H1 (cell line): ENCODE measurements at regions not wholly inside any gene's neighbourhood (a gene's known extent, or its start where the extent isn't known, plus 50 kb on each side); places are given as distances from the start of the nearest gene placed in this dataset.

Experiments used
- CTCF ChIA-PET: fragments of 300-600 bp; sonication (Branson Sonifier 250); formaldehyde crosslinking; loops from one replicate; lab custom pipeline; 2021; ENCODE audit not compliant: partially characterized antibody; lab: Charles Lee
- POLR2A ChIA-PET: fragments of 300-600 bp; sonication (Branson Sonifier 250); formaldehyde crosslinking; loops from one replicate; lab custom pipeline; 2021; ENCODE audit warnings: inconsistent platforms; ENCODE audit not compliant: partially characterized antibody; lab: Charles Lee
- DNase-seq, 2 experiments: peaks; one replicate each; pipeline versions ENCODE4 v3.0.0 to v3.0.0-alpha.2; 2010 to 2022; ENCODE audit warnings: low spot score in 2 of 2, low read depth in 1 of 2, mixed read lengths in 1 of 2
- FAIRE-seq: peaks from 2 replicates; lab custom pipeline; 2011; peaks lifted over from hg19 to GRCh38; lab: Jason Lieb, UNC
- H2AFZ ChIP-seq: 2 replicates; pipeline ENCODE4 v1.8.1; 2012; ENCODE audit warnings: low read length, inconsistent platforms
- H2AK5ac ChIP-seq: 2 replicates; pipeline ENCODE4 v1.6.1; 2013; ENCODE audit warnings: low read depth, low read length
- H2BK120ac ChIP-seq: replicated peaks from 2 replicates; pipeline ENCODE3; 2013; ENCODE audit warnings: low read depth, low read length, inconsistent platforms
- H2BK12ac ChIP-seq: 2 replicates; pipeline ENCODE4 v1.6.1; 2013; ENCODE audit warnings: low read depth, low read length
- H2BK15ac ChIP-seq: 2 replicates; pipeline ENCODE4 v1.6.1; 2013; ENCODE audit warnings: low read length
- H2BK20ac ChIP-seq: 2 replicates; pipeline ENCODE4 v1.6.1; 2013; ENCODE audit warnings: low read length
- H2BK5ac ChIP-seq: 2 replicates; pipeline ENCODE4 v1.6.1; 2013; ENCODE audit warnings: low read depth, low read length
- H3K14ac ChIP-seq: 2 replicates; pipeline ENCODE4 v1.6.1; 2013; ENCODE audit warnings: inconsistent platforms; ENCODE audit not compliant: insufficient read length
- H3K18ac ChIP-seq: 2 replicates; pipeline ENCODE4 v1.6.1; 2013; ENCODE audit warnings: low read length; ENCODE audit errors: extremely low read depth
- H3K23ac ChIP-seq: 2 replicates; pipeline ENCODE4 v1.6.1; 2013; ENCODE audit warnings: inconsistent platforms; ENCODE audit not compliant: insufficient read length
- H3K23me2 ChIP-seq: 2 replicates; pipeline ENCODE4 v1.6.1; 2013; ENCODE audit warnings: low read depth, low read length
- H3K27ac ChIP-seq: 2 replicates; pipeline ENCODE4 v1.6.1; 2011; ENCODE audit warnings: low read depth, low read length, inconsistent platforms
- H3K27me3 ChIP-seq, 4 experiments: replicated peaks in 1 of 4; 1 replicate in 1 of 4; 2 replicates in 3 of 4; pipeline versions ENCODE4 v1.6.1 to v1.8.1; 2011 to 2013; ENCODE audit warnings: low read length in 3 of 4, mild to moderate bottlenecking in 3 of 4, inconsistent platforms in 2 of 4, mixed read lengths in 2 of 4, moderate library complexity in 1 of 4; ENCODE audit not compliant: control insufficient read depth in 3 of 4, insufficient read depth in 3 of 4; ENCODE audit errors: extremely low read depth in 1 of 4
- H3K36me3 ChIP-seq, 4 experiments: 2 replicates each; pipeline versions ENCODE4 v1.6.1 to v1.8.1; 2011 to 2013; ENCODE audit warnings: mild to moderate bottlenecking in 4 of 4, low read length in 3 of 4, moderate library complexity in 2 of 4, control low read depth in 1 of 4, inconsistent platforms in 1 of 4; ENCODE audit not compliant: insufficient read depth in 4 of 4, control insufficient read depth in 2 of 4
- H3K4ac ChIP-seq: replicated peaks from 2 replicates; pipeline ENCODE3; 2013; ENCODE audit warnings: low read length, low read depth, mixed read lengths, inconsistent platforms; ENCODE audit not compliant: insufficient read length
- H3K4me1 ChIP-seq, 4 experiments: replicated peaks in 1 of 4; 1 replicate in 1 of 4; 2 replicates in 3 of 4; pipeline versions ENCODE4 v1.6.1 to v1.8.1; 2011 to 2013; ENCODE audit warnings: low read length in 3 of 4, inconsistent platforms in 2 of 4, mixed read lengths in 1 of 4; ENCODE audit not compliant: insufficient read depth in 4 of 4, control insufficient read depth in 3 of 4
- H3K4me2 ChIP-seq, 2 experiments: 2 replicates each; pipeline versions ENCODE4 v1.6.1 to v1.8.1; 2011 to 2013; ENCODE audit warnings: low read depth in 2 of 2, low read length in 2 of 2, control low read depth in 1 of 2, inconsistent platforms in 1 of 2, mild to moderate bottlenecking in 1 of 2; ENCODE audit not compliant: insufficient read depth in 1 of 2
- H3K4me3 ChIP-seq, 4 experiments: fragments of 200-600, 300-600 bp in 1 of 4; sonication (generic), shearing (Covaris generic), sonication (Bioruptor Twin) in 1 of 4; 2 replicates each; pipeline versions ENCODE4 v1.5.1 to v1.8.1; 2011 to 2016; ENCODE audit warnings: low read length in 4 of 4, low read depth in 3 of 4, control low read depth in 2 of 4, inconsistent platforms in 2 of 4, mild to moderate bottlenecking in 2 of 4, mixed read lengths in 1 of 4, moderate library complexity in 1 of 4; ENCODE audit not compliant: insufficient read depth in 2 of 4; ENCODE audit errors: extremely low read depth in 1 of 4
- H3K56ac ChIP-seq: replicated peaks from 2 replicates; pipeline ENCODE3; 2013; ENCODE audit warnings: low read depth, mild to moderate bottlenecking, mixed read lengths, low read length, inconsistent platforms; ENCODE audit not compliant: insufficient read length
- H3K79me1 ChIP-seq: 2 replicates; pipeline ENCODE4 v1.6.1; 2013; ENCODE audit warnings: low read depth, low read length, control low read depth
- H3K79me2 ChIP-seq, 2 experiments: 2 replicates each; pipeline versions ENCODE4 v1.6.1 to v1.8.1; 2012 to 2013; ENCODE audit warnings: low read length in 2 of 2, mild to moderate bottlenecking in 2 of 2, inconsistent platforms in 1 of 2; ENCODE audit not compliant: insufficient read depth in 2 of 2, control insufficient read depth in 1 of 2
- H3K9ac ChIP-seq, 4 experiments: replicated peaks in 1 of 4; 1 replicate in 1 of 4; 2 replicates in 3 of 4; pipeline versions ENCODE4 v1.6.1 to v1.8.1; 2011 to 2013; ENCODE audit warnings: low read depth in 3 of 4, low read length in 3 of 4, control low read depth in 2 of 4, mild to moderate bottlenecking in 2 of 4, moderate library complexity in 2 of 4, inconsistent platforms in 1 of 4; ENCODE audit errors: extremely low read depth in 1 of 4
- H3K9me3 ChIP-seq, 2 experiments: 2 replicates each; pipeline versions ENCODE4 v1.6.1 to v1.8.1; 2012 to 2013; ENCODE audit warnings: mild to moderate bottlenecking in 2 of 2, moderate library complexity in 2 of 2, control low read depth in 1 of 2, inconsistent platforms in 1 of 2, low read depth in 1 of 2, low read length in 1 of 2, mixed read lengths in 1 of 2; ENCODE audit not compliant: insufficient read depth in 2 of 2
- H4K20me1 ChIP-seq, 2 experiments: replicated peaks in 1 of 2; 2 replicates each; pipeline versions ENCODE3 to v1.8.1; 2011 to 2013; ENCODE audit warnings: inconsistent platforms in 2 of 2, low read length in 2 of 2, mild to moderate bottlenecking in 1 of 2; ENCODE audit not compliant: insufficient read depth in 2 of 2, control insufficient read depth in 1 of 2
- H4K5ac ChIP-seq: 2 replicates; pipeline ENCODE4 v1.6.1; 2013; ENCODE audit warnings: low read length, low read depth, mixed read lengths, inconsistent platforms; ENCODE audit not compliant: insufficient read length
- H4K8ac ChIP-seq: 2 replicates; pipeline ENCODE4 v1.8.0; 2013; ENCODE audit warnings: mild to moderate bottlenecking, moderate library complexity, low read length, inconsistent platforms; ENCODE audit not compliant: insufficient read depth; ENCODE audit errors: extremely low read depth
- H4K91ac ChIP-seq: replicated peaks from 2 replicates; pipeline ENCODE3; 2013; ENCODE audit warnings: low read length, mixed read lengths, inconsistent platforms; ENCODE audit not compliant: insufficient read length
- BACH1 ChIP-seq: IDR thresholded peaks from 2 replicates; pipeline ENCODE4 v1.6.1; 2012; ENCODE audit warnings: low read length, improper control_type of control experiment
- EGR1 ChIP-seq: IDR thresholded peaks from 2 replicates; pipeline ENCODE4 v1.6.1; 2011; ENCODE audit warnings: low read depth, low read length, borderline replicate concordance
- GTF2F1 ChIP-seq: IDR thresholded peaks from 2 replicates; pipeline ENCODE4 v1.6.1; 2012; ENCODE audit warnings: low read depth, low read length, improper control_type of control experiment, borderline replicate concordance
- HDAC2 ChIP-seq, 2 experiments: fragments of 300-600 bp in 1 of 2; sonication (generic) in 1 of 2; IDR thresholded peaks; 2 replicates each; pipeline ENCODE4 v1.6.1; 2011 to 2012; ENCODE audit warnings: low read depth in 2 of 2, low read length in 2 of 2, mild to moderate bottlenecking in 2 of 2, moderate library complexity in 2 of 2, borderline replicate concordance in 1 of 2, inconsistent platforms in 1 of 2
- PHF8 ChIP-seq: fragments of 200-600 bp; sonication (generic); conservative IDR thresholded peaks from 2 replicates; pipeline ENCODE4 v1.7.1; 2012; ENCODE audit warnings: low read depth, mild to moderate bottlenecking, inconsistent platforms, low read length, moderate library complexity
- whole genome bisulfite sequencing, 2 experiments: shearing (Covaris generic) in 1 of 2; methylation state at CpG; one replicate each; pipeline versions ENCODE4 v1.1.6 to v1.1.7; 2013 to 2015; ENCODE audit warnings: low lambda C conversion rate in 2 of 2, mixed read lengths in 2 of 2, inconsistent platforms in 1 of 2, low coverage in 1 of 2, missing lambda C conversion rate in 1 of 2; ENCODE audit not compliant: insufficient replicate concordance in 2 of 2, insufficient coverage in 1 of 2, insufficient read length in 1 of 2; ENCODE audit errors: extremely low coverage in 1 of 2, missing lambda C conversion rate in 1 of 2; 5-methylcytosine and 5-hydroxymethylcytosine counted together
- TF ChIP-seq, protein P1 (sequence below), 3 experiments: IDR thresholded peaks; 1 replicate in 2 of 3; 2 replicates in 1 of 3; pipeline versions ENCODE4 v1.5.1 to v1.6.1; 2011; ENCODE audit warnings: low read length in 3 of 3, mild to moderate bottlenecking in 3 of 3, inconsistent platforms in 2 of 3, low read depth in 1 of 3, moderate library complexity in 1 of 3; ENCODE audit not compliant: insufficient read depth in 1 of 3; ENCODE audit errors: control extremely low read depth in 1 of 3

DNA sequence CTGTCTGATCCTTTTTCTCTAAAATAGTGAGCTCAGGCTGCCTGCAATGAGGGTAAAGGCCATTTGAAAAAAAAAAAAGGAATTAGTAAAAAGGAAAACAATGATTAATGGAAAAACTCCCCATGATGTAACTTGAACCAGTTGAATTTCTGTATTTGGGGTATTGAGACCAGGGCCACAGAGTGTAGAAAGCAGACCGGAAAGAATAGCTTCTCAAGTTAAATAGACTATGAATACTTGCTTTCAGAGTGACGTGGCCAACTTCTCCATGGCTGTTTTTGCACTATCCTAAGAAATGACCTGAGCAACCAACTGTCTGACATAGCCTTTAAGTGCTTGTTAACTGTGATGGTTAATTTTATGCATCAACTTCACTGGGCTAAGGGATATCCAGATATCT, 222.1 kb upstream of the INTU start:
- Histone ChIP-seq H4K8ac (no peak overlapping the region), H4K91ac (no peak overlapping the region), H3K27ac (no peak overlapping the region), H3K9me3 (peaks cover 18 to 23% of the 10 kb centered on the region in 2 experiments), H2BK20ac (no peak overlapping the region)
- WGBS, 2 experiments: 73% methylated on average over 2 of the region's 2 CpGs; no CpG with 5 or more reads in 1 of the 2 experiments
- no peak for DNase-seq
- TF ChIP-seq EGR1 (no peak), BACH1 (no peak), HDAC2 (IDR thresholded peaks at IDR 0.05; ENCODE audit: borderline replicate concordance in 1 of 2, low read depth in 2 of 2, low read length in 2 of 2) (no peak), GTF2F1 (no peak), PHF8 (no peak)
- TF ChIP-seq, protein P1, sequence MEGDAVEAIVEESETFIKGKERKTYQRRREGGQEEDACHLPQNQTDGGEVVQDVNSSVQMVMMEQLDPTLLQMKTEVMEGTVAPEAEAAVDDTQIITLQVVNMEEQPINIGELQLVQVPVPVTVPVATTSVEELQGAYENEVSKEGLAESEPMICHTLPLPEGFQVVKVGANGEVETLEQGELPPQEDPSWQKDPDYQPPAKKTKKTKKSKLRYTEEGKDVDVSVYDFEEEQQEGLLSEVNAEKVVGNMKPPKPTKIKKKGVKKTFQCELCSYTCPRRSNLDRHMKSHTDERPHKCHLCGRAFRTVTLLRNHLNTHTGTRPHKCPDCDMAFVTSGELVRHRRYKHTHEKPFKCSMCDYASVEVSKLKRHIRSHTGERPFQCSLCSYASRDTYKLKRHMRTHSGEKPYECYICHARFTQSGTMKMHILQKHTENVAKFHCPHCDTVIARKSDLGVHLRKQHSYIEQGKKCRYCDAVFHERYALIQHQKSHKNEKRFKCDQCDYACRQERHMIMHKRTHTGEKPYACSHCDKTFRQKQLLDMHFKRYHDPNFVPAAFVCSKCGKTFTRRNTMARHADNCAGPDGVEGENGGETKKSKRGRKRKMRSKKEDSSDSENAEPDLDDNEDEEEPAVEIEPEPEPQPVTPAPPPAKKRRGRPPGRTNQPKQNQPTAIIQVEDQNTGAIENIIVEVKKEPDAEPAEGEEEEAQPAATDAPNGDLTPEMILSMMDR (IDR thresholded peaks at IDR 0.05; ENCODE audit: control extremely low read depth in 1 of 3, insufficient read depth in 1 of 3, low read depth in 1 of 3, low read length in 3 of 3): no peak
- TF ChIP-seq, all 59 proteins: peak for 0
- Histone ChIP-seq H3K36me3 (peaks cover 0 to 9% (median 3%) of the 10 kb centered on the region in 4 experiments; a peak in 3 of 8 replicates), H3K14ac (no peak overlapping the region), H3K4me3 (no peak overlapping the region), H3K79me2 (no peaks in the 10 kb centered on the region), H3K27me3 (no peaks in the 10 kb centered on the region), H2BK5ac (no peak overlapping the region), H2BK120ac (no peak overlapping the region), H3K23me2 (no peaks in the 10 kb centered on the region), H3K4me1 (no peaks in the 10 kb centered on the region), H3K4ac (no peak overlapping the region), H3K79me1 (no peaks in the 10 kb centered on the region), H3K9ac (no peak overlapping the region), H2BK12ac (no peak overlapping the region), H3K4me2 (no peak overlapping the region), H4K20me1 (no peaks in the 10 kb centered on the region), H2BK15ac (no peak overlapping the region), H3K56ac (no peak overlapping the region), H2AFZ (no peak overlapping the region), H4K5ac (no peak overlapping the region), H2AK5ac (no peak overlapping the region), H3K18ac (no peak overlapping the region), H3K23ac (no peak overlapping the region)
- ChIA-PET POLR2A (no interaction called here), CTCF (no interaction called here)
- FAIRE-seq: no peak
